ENCODE measurements at regions not wholly inside any gene's neighbourhood (a gene's known extent, or its start where the extent isn't known, plus 50 kb on each side); places are given as distances from the start of the nearest gene placed in this dataset.

DNA sequence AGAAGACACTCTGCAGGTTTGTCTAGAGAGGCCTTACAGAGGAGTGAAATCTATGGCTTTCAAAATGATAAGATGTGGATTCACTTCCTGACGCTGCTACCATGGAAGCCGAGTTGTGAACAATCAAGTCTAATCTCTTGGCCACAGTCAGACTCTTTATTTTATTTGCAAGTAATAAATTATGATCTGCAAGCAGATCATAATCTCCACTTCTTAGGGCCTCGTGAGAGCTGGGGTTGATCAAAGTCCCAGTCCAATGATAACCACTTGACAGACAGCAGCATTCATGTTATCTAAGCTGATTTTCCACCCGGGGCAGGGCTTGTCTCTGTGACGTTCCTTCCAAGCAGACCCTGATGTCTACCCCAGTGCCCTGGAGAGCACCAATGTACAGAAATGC lies 776.4 kb upstream of the AUTS2 start:
- TF ChIP-seq CTCF (IDR thresholded peaks at IDR 0.05): no peak
- no peak for TF ChIP-seq POLR2A (IDR thresholded peaks at IDR 0.05)

Measured in ovary (tissue), 3 donors.